IMR-90 (cell line): ENCODE measurements at regions not wholly inside any gene's neighbourhood (a gene's known extent, or its start where the extent isn't known, plus 50 kb on each side); places are given as distances from the start of the nearest gene placed in this dataset.

Experiments used
- CHD1 ChIP-seq: IDR thresholded peaks from 2 replicates; pipeline ENCODE4 v1.6.1; 2012; ENCODE audit warnings: low read depth, low read length, improper control_type of control experiment
- CTCF ChIP-seq: conservative IDR thresholded peaks from 2 replicates; pipeline ENCODE4 v1.5.1; 2012; ENCODE audit warnings: mild to moderate bottlenecking, low read depth, low read length, improper control_type of control experiment
- ELK1 ChIP-seq: fragments of 150-350 bp; IDR thresholded peaks from 2 replicates; pipeline ENCODE4 v1.6.1; 2016; ENCODE audit warnings: low read depth, mild to moderate bottlenecking, low read length, moderate library complexity, borderline replicate concordance
- FOS ChIP-seq: fragments of 150-350 bp; IDR thresholded peaks from 2 replicates; pipeline ENCODE4 v1.6.1; 2016; ENCODE audit warnings: low read depth, low read length
- MAFK ChIP-seq: IDR thresholded peaks from 2 replicates; pipeline ENCODE4 v1.6.1; 2012; ENCODE audit warnings: low read depth, low read length, improper control_type of control experiment
- NFE2L2 ChIP-seq: fragments of 150-350 bp; IDR thresholded peaks from 2 replicates; pipeline ENCODE4 v1.6.1; 2016; ENCODE audit warnings: low read depth, mild to moderate bottlenecking, low read length
- POLR2A ChIP-seq: IDR thresholded peaks from 2 replicates; pipeline ENCODE4 v1.6.1; 2012; ENCODE audit warnings: mild to moderate bottlenecking, low read depth, low read length
- RAD21 ChIP-seq: IDR thresholded peaks from 2 replicates; pipeline ENCODE4 v1.6.1; 2012; ENCODE audit warnings: low read length, improper control_type of control experiment
- RFX5 ChIP-seq: IDR thresholded peaks from 2 replicates; pipeline ENCODE4 v1.8.0; 2012; ENCODE audit warnings: low read depth, mild to moderate bottlenecking, low read length, moderate library complexity
- USF2 ChIP-seq: fragments of 150-350 bp; IDR thresholded peaks from 2 replicates; pipeline ENCODE4 v1.6.1; 2017; ENCODE audit warnings: mild to moderate bottlenecking, antibody characterized with exemption, low read length, low read depth

GRCh38 chr6:68445926-68446325 lies 189.2 kb upstream of the ADGRB3 start:
- no peak for TF ChIP-seq POLR2A
- no peak for TF ChIP-seq RFX5
- no peak for TF ChIP-seq CTCF
- TF ChIP-seq USF2: no peak
- TF ChIP-seq RAD21: no peak
- TF ChIP-seq MAFK: no peak
- TF ChIP-seq ELK1: no peak
- no peak for TF ChIP-seq NFE2L2
- TF ChIP-seq FOS: no peak
- no peak for TF ChIP-seq CHD1
